Transverse colon (tissue), 4 donors: ENCODE measurements at regions not wholly inside any gene's neighbourhood (a gene's known extent, or its start where the extent isn't known, plus 50 kb on each side); places are given as distances from the start of the nearest gene placed in this dataset.

Source experiments
- CTCF ChIP-seq, 5 experiments: fragments of 200-600 bp in 3 of 5; fragments of 450-650 bp in 2 of 5; sonication (generic) in 3 of 5; IDR thresholded peaks; 1 replicate in 2 of 5; 2 replicates in 3 of 5; pipeline ENCODE4 v1.5.1; 2016 to 2017; ENCODE audit warnings: antibody characterized with exemption in 5 of 5, inconsistent platforms in 3 of 5, mild to moderate bottlenecking in 2 of 5, moderate library complexity in 1 of 5
- POLR2AphosphoS5 ChIP-seq, 3 donors: sonication (generic); formaldehyde crosslinking; IDR thresholded peaks; one replicate each; pipeline ENCODE4 v1.6.1; 2016; ENCODE audit warnings: antibody characterized with exemption in 3 of 3

- TF ChIP-seq CTCF (IDR thresholded peaks at IDR 0.05) = no peak
- no peak for TF ChIP-seq POLR2AphosphoS5 (IDR thresholded peaks at IDR 0.05)
These were observed 135.8 kb upstream of the CXCL12 start for GRCh38 chr10:44520651-44521050.
